B cell (primary cell): ENCODE measurements at regions not wholly inside any gene's neighbourhood (a gene's known extent, or its start where the extent isn't known, plus 50 kb on each side); places are given as distances from the start of the nearest gene placed in this dataset.

Source experiments
- ATAC-seq: fragments of 200-7000 bp; cut with Tn5 transposase; one replicate; pipeline ENCODE4 v1.10.0; 2021; ENCODE audit warnings: low read depth, mild to moderate bottlenecking, moderate number of reproducible peaks, moderate library complexity
- CTCF ChIA-PET: fragments of 350-600 bp; sonication (Branson Sonifier 250); formaldehyde crosslinking; loops from one replicate; lab custom pipeline; 2021; ENCODE audit warnings: antibody characterized with exemption, inconsistent platforms; lab: Charles Lee
- POLR2A ChIA-PET: fragments of 350-600 bp; sonication (Branson Sonifier 250); formaldehyde crosslinking; loops from one replicate; lab custom pipeline; 2021; ENCODE audit warnings: antibody characterized with exemption; lab: Charles Lee
- DNase-seq: peaks from one replicate; pipeline ENCODE4 v3.0.0; 2013
- H2AFZ ChIP-seq: 2 replicates; pipeline ENCODE4 v1.6.1; 2012; ENCODE audit warnings: mild to moderate bottlenecking, low read depth, low read length; ENCODE audit not compliant: insufficient read depth, poor library complexity, severe bottlenecking
- H3K27ac ChIP-seq, 2 donors: 1 replicate in 1 of 2; 2 replicates in 1 of 2; pipeline ENCODE4 v1.5.1; 2012 to 2013; ENCODE audit warnings: low read length in 2 of 2, mild to moderate bottlenecking in 2 of 2, moderate library complexity in 1 of 2
- H3K27me3 ChIP-seq, 4 experiments: fragments of 200-600 bp in 1 of 4; sonication (generic) in 1 of 4; replicated peaks in 1 of 4; 1 replicate in 2 of 4; 2 replicates in 2 of 4; pipeline versions ENCODE4 v1.6.1 to v1.7.0; 2013 to 2016; ENCODE audit warnings: low read length in 3 of 4, mild to moderate bottlenecking in 2 of 4, mixed read lengths in 1 of 4, moderate library complexity in 1 of 4; ENCODE audit not compliant: insufficient read depth in 4 of 4, control insufficient read depth in 3 of 4; ENCODE audit errors: control extremely low read depth in 1 of 4
- H3K36me3 ChIP-seq, 2 experiments: replicated peaks in 1 of 2; 1 replicate in 1 of 2; 2 replicates in 1 of 2; pipeline versions ENCODE4 v1.6.1 to v1.7.1; 2013; ENCODE audit warnings: low read length in 1 of 2; ENCODE audit not compliant: insufficient read depth in 2 of 2, control insufficient read depth in 1 of 2; ENCODE audit errors: control extremely low read depth in 1 of 2, extremely low read depth in 1 of 2
- H3K4me1 ChIP-seq, 2 donors: fragments of 200-600 bp in 1 of 2; sonication (generic) in 1 of 2; 1 replicate in 1 of 2; 2 replicates in 1 of 2; pipeline versions ENCODE4 v1.5.1 to v1.6.1; 2013 to 2017; ENCODE audit warnings: low read length in 2 of 2; ENCODE audit not compliant: control insufficient read depth in 2 of 2, insufficient read depth in 2 of 2
- H3K4me2 ChIP-seq: replicated peaks from 2 replicates; pipeline ENCODE3; 2012; ENCODE audit warnings: mild to moderate bottlenecking, low read depth, low read length; ENCODE audit not compliant: poor library complexity, severe bottlenecking
- H3K4me3 ChIP-seq, 5 experiments: fragments of 200-600 bp in 1 of 5; sonication (generic) in 1 of 5; 1 replicate in 3 of 5; 2 replicates in 2 of 5; pipeline versions ENCODE4 v1.5.1 to v1.7.0; 2011 to 2016; ENCODE audit warnings: low read length in 4 of 5, mild to moderate bottlenecking in 4 of 5, low read depth in 2 of 5, control low read depth in 1 of 5, moderate library complexity in 1 of 5; ENCODE audit not compliant: insufficient read depth in 1 of 5; ENCODE audit errors: control extremely low read depth in 1 of 5, extremely low read depth in 1 of 5
- H3K79me2 ChIP-seq: fragments of 200-600 bp; sonication (generic); one replicate; pipeline ENCODE4 v1.6.0; 2016; ENCODE audit warnings: low read length; ENCODE audit not compliant: control insufficient read depth, insufficient read depth
- H3K9ac ChIP-seq: fragments of 200-600 bp; sonication (generic); 2 replicates; pipeline ENCODE4 v1.6.1; 2017; ENCODE audit warnings: mild to moderate bottlenecking, low read length, moderate library complexity
- H3K9me3 ChIP-seq, 3 donors: one replicate each; pipeline versions ENCODE4 v1.6.1 to v1.7.1; 2013; ENCODE audit warnings: low read length in 2 of 3; ENCODE audit not compliant: control insufficient read depth in 2 of 3, insufficient read depth in 1 of 3; ENCODE audit errors: control extremely low read depth in 1 of 3
- H4K20me1 ChIP-seq: 2 replicates; pipeline ENCODE4 v1.6.0; 2012; ENCODE audit warnings: mild to moderate bottlenecking, low read length; ENCODE audit not compliant: insufficient read depth, control insufficient read depth, poor library complexity, severe bottlenecking
- H3K27ac Mint-ChIP-seq: one replicate; pipeline ENCODE4 v1.8.0; 2021; ENCODE audit warnings: mixed read lengths
- H3K27me3 Mint-ChIP-seq: one replicate; pipeline ENCODE4 v1.8.0; 2021; ENCODE audit warnings: mixed read lengths
- H3K4me1 Mint-ChIP-seq: one replicate; pipeline ENCODE4 v1.8.0; 2021; ENCODE audit warnings: mixed read lengths
- H3K4me3 Mint-ChIP-seq: one replicate; pipeline ENCODE4 v1.8.0; 2021; ENCODE audit warnings: mixed read lengths
- H3K9me3 Mint-ChIP-seq: one replicate; pipeline ENCODE4 v1.8.0; 2022; ENCODE audit warnings: mixed read lengths; ENCODE audit not compliant: insufficient read depth
- EZH2 ChIP-seq: IDR thresholded peaks from 2 replicates; pipeline ENCODE4 v1.6.1; 2012; ENCODE audit warnings: borderline replicate concordance, low read depth, mild to moderate bottlenecking, moderate library complexity, low read length; ENCODE audit not compliant: insufficient read depth, poor library complexity, severe bottlenecking
- WGBS: methylation state at CpG from one replicate; pipeline ENCODE4 v1.1.5; 2013; ENCODE audit warnings: missing lambda C conversion rate; ENCODE audit not compliant: insufficient coverage; 5-methylcytosine and 5-hydroxymethylcytosine counted together
- intact Hi-C: fragments of 100-400 bp; cut with micrococcal nuclease; formaldehyde crosslinking; loops from one replicate; pipeline ENCODE4 v1.10.0; 2022
- TF ChIP-seq, protein P1 (sequence below): fragments of 200-600 bp; IDR thresholded peaks from one replicate; pipeline ENCODE4 v1.8.0; 2022; ENCODE audit warnings: antibody characterized with exemption, mild to moderate bottlenecking

DNA sequence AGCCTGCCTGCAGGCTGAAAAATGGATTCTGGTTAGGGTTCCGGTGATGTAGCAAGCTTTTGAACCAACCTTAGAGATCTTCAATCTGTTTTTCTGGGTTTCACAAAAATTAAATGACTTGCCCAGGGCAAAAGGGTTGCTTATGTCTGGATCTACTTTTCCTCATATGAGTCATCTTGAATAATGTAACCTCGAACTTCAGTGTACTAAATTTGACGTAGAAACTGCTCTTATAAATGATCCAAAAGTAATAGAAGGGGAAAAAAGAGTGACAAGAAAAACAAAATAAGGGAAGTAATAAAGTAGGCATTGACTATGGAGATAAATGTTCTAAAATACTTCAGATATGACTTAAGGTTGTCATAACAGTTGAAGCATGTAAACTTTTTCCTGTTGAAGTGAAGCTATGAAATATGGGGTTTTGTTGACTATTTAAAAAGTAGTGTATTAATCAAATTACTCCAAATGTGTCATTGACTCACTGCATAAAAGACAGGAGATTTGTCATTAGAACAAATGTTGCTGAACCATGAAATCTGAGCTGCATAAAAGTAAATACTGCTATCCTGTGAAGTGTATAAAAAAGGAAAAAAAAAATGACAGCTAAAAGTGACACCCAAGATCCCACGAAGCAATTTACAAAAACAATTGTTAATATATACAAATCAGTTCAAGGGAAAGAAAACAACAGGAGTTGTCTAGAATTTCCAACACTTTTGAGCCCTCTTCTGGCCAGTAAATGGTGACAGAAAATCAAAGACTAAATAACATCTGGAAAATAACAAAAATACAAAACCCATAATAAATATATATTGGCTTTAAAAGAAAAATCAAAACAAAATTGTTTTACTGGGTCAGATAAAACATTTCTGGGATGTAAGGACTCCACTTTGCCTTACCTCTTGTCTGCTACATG lies 103.6 kb upstream of the SERPINE2 start:
- TF ChIP-seq, protein P1, sequence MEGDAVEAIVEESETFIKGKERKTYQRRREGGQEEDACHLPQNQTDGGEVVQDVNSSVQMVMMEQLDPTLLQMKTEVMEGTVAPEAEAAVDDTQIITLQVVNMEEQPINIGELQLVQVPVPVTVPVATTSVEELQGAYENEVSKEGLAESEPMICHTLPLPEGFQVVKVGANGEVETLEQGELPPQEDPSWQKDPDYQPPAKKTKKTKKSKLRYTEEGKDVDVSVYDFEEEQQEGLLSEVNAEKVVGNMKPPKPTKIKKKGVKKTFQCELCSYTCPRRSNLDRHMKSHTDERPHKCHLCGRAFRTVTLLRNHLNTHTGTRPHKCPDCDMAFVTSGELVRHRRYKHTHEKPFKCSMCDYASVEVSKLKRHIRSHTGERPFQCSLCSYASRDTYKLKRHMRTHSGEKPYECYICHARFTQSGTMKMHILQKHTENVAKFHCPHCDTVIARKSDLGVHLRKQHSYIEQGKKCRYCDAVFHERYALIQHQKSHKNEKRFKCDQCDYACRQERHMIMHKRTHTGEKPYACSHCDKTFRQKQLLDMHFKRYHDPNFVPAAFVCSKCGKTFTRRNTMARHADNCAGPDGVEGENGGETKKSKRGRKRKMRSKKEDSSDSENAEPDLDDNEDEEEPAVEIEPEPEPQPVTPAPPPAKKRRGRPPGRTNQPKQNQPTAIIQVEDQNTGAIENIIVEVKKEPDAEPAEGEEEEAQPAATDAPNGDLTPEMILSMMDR, result no peak
- Mint-ChIP-seq H3K4me3 (no peak overlapping the region), H3K27me3 (peaks cover 26% of the 10 kb centered on the region), H3K9me3 (no peaks in the 10 kb centered on the region), H3K27ac (no peak overlapping the region), H3K4me1 (no peaks in the 10 kb centered on the region)
- no peak overlapping the region for H3K4me2 ChIP-seq
- WGBS, result 73% methylated on average over 1 of the region's 4 CpGs
- H4K20me1 ChIP-seq, result no peaks in the 10 kb centered on the region
- H3K9me3 ChIP-seq, result no peaks in the 10 kb centered on the region
- DNase-seq (no peak), ATAC-seq (no peak)
- no peaks in the 10 kb centered on the region for H3K36me3 ChIP-seq
- ChIA-PET POLR2A (no interaction called here), CTCF (no interaction called here)
- H3K27ac ChIP-seq, result no peak overlapping the region
- no peak overlapping the region for H3K9ac ChIP-seq
- H3K4me3 ChIP-seq, result no peak overlapping the region
- H3K27me3 ChIP-seq, result peaks cover 0 to 8% (median 1%) of the 10 kb centered on the region in 4 experiments
- H3K79me2 ChIP-seq, result no peaks in the 10 kb centered on the region
- no peak overlapping the region for H2AFZ ChIP-seq
- intact Hi-C loops, result no loop called here
- no peaks in the 10 kb centered on the region for H3K4me1 ChIP-seq

GRCh38 chr2:224141304-224141703 lies 102.2 kb upstream of the SERPINE2 start:
- no peak overlapping the region for H2AFZ ChIP-seq
- no peaks in the 10 kb centered on the region for H3K9me3 ChIP-seq
- CTCF ChIA-PET, result no interaction called here
- POLR2A ChIA-PET, result no interaction called here
- 82% methylated on average over 3 of the region's 4 CpGs for WGBS
- no peak overlapping the region for H3K4me2 ChIP-seq
- no peaks in the 10 kb centered on the region for H3K36me3 ChIP-seq
- H3K27me3 Mint-ChIP-seq, result peaks cover 23% of the 10 kb centered on the region
- H3K79me2 ChIP-seq, result no peaks in the 10 kb centered on the region
- ATAC-seq (no peak), DNase-seq (no peak)
- no peak overlapping the region for H3K4me3 Mint-ChIP-seq
- no peaks in the 10 kb centered on the region for H3K9me3 Mint-ChIP-seq
- H3K27ac ChIP-seq, result no peak overlapping the region
- no peak overlapping the region for H3K4me3 ChIP-seq
- H4K20me1 ChIP-seq, result no peaks in the 10 kb centered on the region
- TF ChIP-seq EZH2, result no peak
- TF ChIP-seq, protein P1, result no peak
- H3K4me1 Mint-ChIP-seq, result no peaks in the 10 kb centered on the region
- H3K4me1 ChIP-seq, result no peaks in the 10 kb centered on the region
- peaks cover 0 to 8% (median 1%) of the 10 kb centered on the region in 4 experiments for H3K27me3 ChIP-seq
- intact Hi-C loops, result no loop called here
- no peak overlapping the region for H3K9ac ChIP-seq
- no peak overlapping the region for H3K27ac Mint-ChIP-seq
